ENCODE measurements at regions not wholly inside any gene's neighbourhood (a gene's known extent, or its start where the extent isn't known, plus 50 kb on each side); places are given as distances from the start of the nearest gene placed in this dataset.

GRCh38 chr18:23354625-23355024, 98.5 kb upstream of the RIOK3 start (continued):
- TF ChIP-seq TAF1 (IDR thresholded peaks at IDR 0.05; ENCODE audit: control insufficient read depth, extremely low read depth, insufficient read depth, low read length, severe bottlenecking), result no peak
- TF ChIP-seq, protein P1, sequence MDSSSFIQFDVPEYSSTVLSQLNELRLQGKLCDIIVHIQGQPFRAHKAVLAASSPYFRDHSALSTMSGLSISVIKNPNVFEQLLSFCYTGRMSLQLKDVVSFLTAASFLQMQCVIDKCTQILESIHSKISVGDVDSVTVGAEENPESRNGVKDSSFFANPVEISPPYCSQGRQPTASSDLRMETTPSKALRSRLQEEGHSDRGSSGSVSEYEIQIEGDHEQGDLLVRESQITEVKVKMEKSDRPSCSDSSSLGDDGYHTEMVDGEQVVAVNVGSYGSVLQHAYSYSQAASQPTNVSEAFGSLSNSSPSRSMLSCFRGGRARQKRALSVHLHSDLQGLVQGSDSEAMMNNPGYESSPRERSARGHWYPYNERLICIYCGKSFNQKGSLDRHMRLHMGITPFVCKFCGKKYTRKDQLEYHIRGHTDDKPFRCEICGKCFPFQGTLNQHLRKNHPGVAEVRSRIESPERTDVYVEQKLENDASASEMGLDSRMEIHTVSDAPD (CRISPR knock-in tag; IDR thresholded peaks at IDR 0.05), result no peak
- TF ChIP-seq RBM15 (IDR thresholded peaks at IDR 0.05; ENCODE audit: insufficient read depth, low read length), result no peak
- TF ChIP-seq SMARCE1 (IDR thresholded peaks at IDR 0.05), result peak; percentile 83; the same call in 1 of the 2 replicates
- peak; percentile 76 for TF ChIP-seq ARID1B (IDR thresholded peaks at IDR 0.05)

GRCh38 chr18:23355206-23355605, 97.9 kb upstream of the RIOK3 start:
- H3K9ac ChIP-seq (ENCODE audit: insufficient read depth in 1 of 2, low read depth in 2 of 2, low read length in 2 of 2), result no peak overlapping the region
- ChIA-PET CTCF (ENCODE audit: low intra/inter-chr PET ratio) (no interaction called here), POLR2A (interaction anchor here (0.7 kb wide), 1 partner anchor 19 kb away, joined by 4 read pairs; no protein-coding TSS in a partner anchor)
- no TSS peak for BruUV-seq (replicated peaks)
- H3K4me1 ChIP-seq (replicated peaks in 1 of 2; ENCODE audit: control insufficient read depth in 2 of 2, insufficient read depth in 2 of 2, low read length in 2 of 2), result peaks cover 0 to 7% of the 10 kb centered on the region in 2 experiments; a peak in 2 of 5 replicates
- H3K9me3 ChIP-seq (replicated peaks; ENCODE audit: control insufficient read depth, insufficient read depth, low read depth, low read length), result no peaks in the 10 kb centered on the region
- H3K4me2 ChIP-seq (ENCODE audit: insufficient read depth, low read length), result no peak overlapping the region
- no peak overlapping the region for H2AFZ ChIP-seq (ENCODE audit: low read depth, low read length)
- FAIRE-seq, result no peak
- H3K27ac ChIP-seq (ENCODE audit: extremely low read depth, low read depth, low read length), result no peak overlapping the region
- no peak overlapping the region for H3K4me3 ChIP-seq
- 89% methylated on average over 6 of the region's 6 CpGs for WGBS (ENCODE audit: insufficient coverage, low coverage, missing lambda C conversion rate)
- ATAC-seq, result no peak
- H3K27me3 ChIP-seq (ENCODE audit: control insufficient read depth in 2 of 2, insufficient read depth in 2 of 2, low read length in 2 of 2), result no peaks in the 10 kb centered on the region
- H3K79me2 ChIP-seq (ENCODE audit: control insufficient read depth, insufficient read depth, low read length), result no peaks in the 10 kb centered on the region
- in situ Hi-C loops (cut with MboI), result no loop called here
- DNase-seq (ENCODE audit: extremely low read depth in 1 of 4, low spot score in 3 of 4), result no peak
- no peaks in the 10 kb centered on the region for H4K20me1 ChIP-seq (replicated peaks; ENCODE audit: control insufficient read depth, insufficient read depth, low read length)
- intact Hi-C loops (cut with micrococcal nuclease), result no loop called here
- peaks cover 16% of the 10 kb centered on the region; the same call in 2 of the 3 replicates for H3K36me3 ChIP-seq (ENCODE audit: control insufficient read depth, insufficient read depth, low read length)
- no peaks in the 10 kb centered on the region for H3K9me1 ChIP-seq (ENCODE audit: control insufficient read depth, insufficient read depth, low read length)
- no peak for TF ChIP-seq ZC3H4 (CRISPR knock-in tag; IDR thresholded peaks at IDR 0.05; ENCODE audit: borderline replicate concordance)
- TF ChIP-seq ZNF384 (IDR thresholded peaks at IDR 0.05; ENCODE audit: low read depth, low read length), result no peak
- TF ChIP-seq, protein P2, sequence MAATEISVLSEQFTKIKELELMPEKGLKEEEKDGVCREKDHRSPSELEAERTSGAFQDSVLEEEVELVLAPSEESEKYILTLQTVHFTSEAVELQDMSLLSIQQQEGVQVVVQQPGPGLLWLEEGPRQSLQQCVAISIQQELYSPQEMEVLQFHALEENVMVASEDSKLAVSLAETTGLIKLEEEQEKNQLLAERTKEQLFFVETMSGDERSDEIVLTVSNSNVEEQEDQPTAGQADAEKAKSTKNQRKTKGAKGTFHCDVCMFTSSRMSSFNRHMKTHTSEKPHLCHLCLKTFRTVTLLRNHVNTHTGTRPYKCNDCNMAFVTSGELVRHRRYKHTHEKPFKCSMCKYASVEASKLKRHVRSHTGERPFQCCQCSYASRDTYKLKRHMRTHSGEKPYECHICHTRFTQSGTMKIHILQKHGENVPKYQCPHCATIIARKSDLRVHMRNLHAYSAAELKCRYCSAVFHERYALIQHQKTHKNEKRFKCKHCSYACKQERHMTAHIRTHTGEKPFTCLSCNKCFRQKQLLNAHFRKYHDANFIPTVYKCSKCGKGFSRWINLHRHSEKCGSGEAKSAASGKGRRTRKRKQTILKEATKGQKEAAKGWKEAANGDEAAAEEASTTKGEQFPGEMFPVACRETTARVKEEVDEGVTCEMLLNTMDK (IDR thresholded peaks at IDR 0.05; ENCODE audit: borderline replicate concordance, insufficient read depth, low read depth, low read length, poor library complexity, severe bottlenecking), result no peak
- TF ChIP-seq FIP1L1 (IDR thresholded peaks at IDR 0.05; ENCODE audit: low read depth, low read length, poor library complexity, severe bottlenecking), result no peak
- no peak for TF ChIP-seq HLTF (IDR thresholded peaks at IDR 0.05)
- TF ChIP-seq CREM (IDR thresholded peaks at IDR 0.05; ENCODE audit: low read depth), result no peak
- TF ChIP-seq OTX1 (CRISPR knock-in tag; IDR thresholded peaks at IDR 0.05), result no peak
- no peak for TF ChIP-seq HINFP (tag; conservative IDR thresholded peaks at IDR 0.05; ENCODE audit: low read depth)
- no peak for TF ChIP-seq ELK3 (CRISPR knock-in tag; IDR thresholded peaks at IDR 0.05)
- no peak for TF ChIP-seq ZFP36 (IDR thresholded peaks at IDR 0.05; ENCODE audit: low read depth, low read length, partially characterized antibody)

Data from K562 (cell line).